HL-60 (cell line): ENCODE measurements at regions not wholly inside any gene's neighbourhood (a gene's known extent, or its start where the extent isn't known, plus 50 kb on each side); places are given as distances from the start of the nearest gene placed in this dataset.

Experiments
- DNase-seq, 2 experiments: peaks; one replicate each; pipeline ENCODE4 v3.0.0-alpha.2; 2010 to 2020; ENCODE audit warnings: low read depth in 1 of 2, low spot score in 1 of 2
- H3K27ac ChIP-seq: fragments of 250-450 bp; sonication (Bioruptor Pico); replicated peaks from 2 replicates; pipeline ENCODE4 v1.5.1; 2020; ENCODE audit warnings: mild to moderate bottlenecking, moderate library complexity
- H3K27me3 ChIP-seq: fragments of 250-450 bp; sonication (Bioruptor Pico); 2 replicates; pipeline ENCODE4 v1.5.1; 2021; ENCODE audit warnings: mild to moderate bottlenecking, moderate library complexity; ENCODE audit not compliant: insufficient read depth, poor library complexity, severe bottlenecking
- H3K4me3 ChIP-seq: replicated peaks from 2 replicates; pipeline ENCODE4 v1.5.1; 2011; ENCODE audit warnings: mild to moderate bottlenecking, control low read depth, low read length; ENCODE audit not compliant: insufficient read depth
- GABPA ChIP-seq: IDR thresholded peaks from 2 replicates; pipeline ENCODE4 v1.6.1; 2012; ENCODE audit warnings: low read depth
- POLR2AphosphoS5 ChIP-seq: IDR thresholded peaks from 2 replicates; pipeline ENCODE4 v1.6.1; 2012; ENCODE audit warnings: low read depth
- SPI1 ChIP-seq: IDR thresholded peaks from 2 replicates; pipeline ENCODE4 v1.6.1; 2012; ENCODE audit warnings: low read depth, mild to moderate bottlenecking, borderline replicate concordance
- TF ChIP-seq, protein P1 (sequence below): IDR thresholded peaks from one replicate; pipeline ENCODE4 v1.5.1; 2011; ENCODE audit warnings: low read length, control low read depth, inconsistent platforms; ENCODE audit not compliant: insufficient read depth
- TF ChIP-seq, protein P2 (sequence below): IDR thresholded peaks from 2 replicates; pipeline ENCODE4 v1.6.1; 2012; ENCODE audit warnings: low read depth; ENCODE audit not compliant: insufficient replicate concordance

DNA sequence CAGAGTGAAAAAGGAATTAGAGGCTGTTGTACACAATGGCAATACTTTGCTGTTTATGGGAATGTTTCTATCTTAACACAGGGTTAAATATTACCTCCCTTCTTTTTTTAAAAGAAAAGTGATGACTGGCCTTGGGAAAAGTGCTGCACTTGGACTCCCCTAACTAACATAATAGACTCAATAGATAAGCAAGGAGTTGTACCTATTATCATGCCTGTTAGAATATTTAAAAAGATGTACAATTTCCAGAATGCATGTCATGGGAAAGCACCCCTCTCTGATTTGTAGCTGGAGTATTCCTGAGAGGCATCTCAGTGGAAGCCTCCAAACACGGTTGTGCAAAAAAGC is 79.3 kb upstream of the GPC6 start:
- TF ChIP-seq POLR2AphosphoS5, result no peak
- TF ChIP-seq SPI1, result no peak
- TF ChIP-seq, protein P1, sequence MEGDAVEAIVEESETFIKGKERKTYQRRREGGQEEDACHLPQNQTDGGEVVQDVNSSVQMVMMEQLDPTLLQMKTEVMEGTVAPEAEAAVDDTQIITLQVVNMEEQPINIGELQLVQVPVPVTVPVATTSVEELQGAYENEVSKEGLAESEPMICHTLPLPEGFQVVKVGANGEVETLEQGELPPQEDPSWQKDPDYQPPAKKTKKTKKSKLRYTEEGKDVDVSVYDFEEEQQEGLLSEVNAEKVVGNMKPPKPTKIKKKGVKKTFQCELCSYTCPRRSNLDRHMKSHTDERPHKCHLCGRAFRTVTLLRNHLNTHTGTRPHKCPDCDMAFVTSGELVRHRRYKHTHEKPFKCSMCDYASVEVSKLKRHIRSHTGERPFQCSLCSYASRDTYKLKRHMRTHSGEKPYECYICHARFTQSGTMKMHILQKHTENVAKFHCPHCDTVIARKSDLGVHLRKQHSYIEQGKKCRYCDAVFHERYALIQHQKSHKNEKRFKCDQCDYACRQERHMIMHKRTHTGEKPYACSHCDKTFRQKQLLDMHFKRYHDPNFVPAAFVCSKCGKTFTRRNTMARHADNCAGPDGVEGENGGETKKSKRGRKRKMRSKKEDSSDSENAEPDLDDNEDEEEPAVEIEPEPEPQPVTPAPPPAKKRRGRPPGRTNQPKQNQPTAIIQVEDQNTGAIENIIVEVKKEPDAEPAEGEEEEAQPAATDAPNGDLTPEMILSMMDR, result no peak
- TF ChIP-seq, protein P2, sequence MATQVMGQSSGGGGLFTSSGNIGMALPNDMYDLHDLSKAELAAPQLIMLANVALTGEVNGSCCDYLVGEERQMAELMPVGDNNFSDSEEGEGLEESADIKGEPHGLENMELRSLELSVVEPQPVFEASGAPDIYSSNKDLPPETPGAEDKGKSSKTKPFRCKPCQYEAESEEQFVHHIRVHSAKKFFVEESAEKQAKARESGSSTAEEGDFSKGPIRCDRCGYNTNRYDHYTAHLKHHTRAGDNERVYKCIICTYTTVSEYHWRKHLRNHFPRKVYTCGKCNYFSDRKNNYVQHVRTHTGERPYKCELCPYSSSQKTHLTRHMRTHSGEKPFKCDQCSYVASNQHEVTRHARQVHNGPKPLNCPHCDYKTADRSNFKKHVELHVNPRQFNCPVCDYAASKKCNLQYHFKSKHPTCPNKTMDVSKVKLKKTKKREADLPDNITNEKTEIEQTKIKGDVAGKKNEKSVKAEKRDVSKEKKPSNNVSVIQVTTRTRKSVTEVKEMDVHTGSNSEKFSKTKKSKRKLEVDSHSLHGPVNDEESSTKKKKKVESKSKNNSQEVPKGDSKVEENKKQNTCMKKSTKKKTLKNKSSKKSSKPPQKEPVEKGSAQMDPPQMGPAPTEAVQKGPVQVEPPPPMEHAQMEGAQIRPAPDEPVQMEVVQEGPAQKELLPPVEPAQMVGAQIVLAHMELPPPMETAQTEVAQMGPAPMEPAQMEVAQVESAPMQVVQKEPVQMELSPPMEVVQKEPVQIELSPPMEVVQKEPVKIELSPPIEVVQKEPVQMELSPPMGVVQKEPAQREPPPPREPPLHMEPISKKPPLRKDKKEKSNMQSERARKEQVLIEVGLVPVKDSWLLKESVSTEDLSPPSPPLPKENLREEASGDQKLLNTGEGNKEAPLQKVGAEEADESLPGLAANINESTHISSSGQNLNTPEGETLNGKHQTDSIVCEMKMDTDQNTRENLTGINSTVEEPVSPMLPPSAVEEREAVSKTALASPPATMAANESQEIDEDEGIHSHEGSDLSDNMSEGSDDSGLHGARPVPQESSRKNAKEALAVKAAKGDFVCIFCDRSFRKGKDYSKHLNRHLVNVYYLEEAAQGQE, result no peak
- H3K27ac ChIP-seq, result no peak overlapping the region
- no peaks in the 10 kb centered on the region for H3K27me3 ChIP-seq
- no peak for DNase-seq
- H3K4me3 ChIP-seq, result no peak overlapping the region

- DNase-seq, result no peak
- H3K27ac ChIP-seq, result no peak overlapping the region
- TF ChIP-seq POLR2AphosphoS5 (no peak), SPI1 (no peak), GABPA (no peak)
- TF ChIP-seq, protein P1, result no peak
- no peaks in the 10 kb centered on the region for H3K27me3 ChIP-seq
- no peak overlapping the region for H3K4me3 ChIP-seq
These were observed 78.7 kb upstream of the GPC6 start for GRCh38 chr13:93147946-93148345.

- peak; percentile 26 to 77 for DNase-seq
- TF ChIP-seq, protein P2, result no peak
- TF ChIP-seq SPI1 (no peak), POLR2AphosphoS5 (no peak), GABPA (no peak)
- TF ChIP-seq, protein P1, result no peak
- no peak overlapping the region for H3K27ac ChIP-seq
These were observed 75.3 kb upstream of the GPC6 start for GRCh38 chr13:93151277-93151676.

DNA sequence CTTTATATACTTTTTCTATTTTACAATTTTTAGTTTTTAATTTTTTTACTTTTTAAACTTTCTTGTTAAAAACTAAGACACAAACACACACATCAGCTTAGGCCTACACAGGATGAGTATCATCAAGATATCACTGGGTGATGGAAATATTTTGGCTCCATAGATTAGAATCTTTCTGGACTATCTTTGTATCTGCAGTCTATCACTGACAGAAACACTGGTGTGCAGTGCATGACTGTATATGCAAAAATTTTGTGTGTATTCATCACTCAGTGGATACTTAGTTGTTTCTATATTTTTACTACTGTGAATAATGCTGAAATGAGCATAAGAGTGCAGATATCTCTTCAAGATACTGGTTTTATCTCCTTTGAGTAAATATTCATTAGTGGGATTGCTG is 68.0 kb upstream of the GPC6 start:
- Histone ChIP-seq H3K4me3 (no peak overlapping the region), H3K27me3 (no peaks in the 10 kb centered on the region), H3K27ac (no peak overlapping the region)
- TF ChIP-seq SPI1, result no peak
- TF ChIP-seq, protein P2, result no peak
- TF ChIP-seq POLR2AphosphoS5, result no peak
- TF ChIP-seq, protein P1, result no peak
- no peak for TF ChIP-seq GABPA
- DNase-seq, result no peak

More at GRCh38 chr13:93151277-93151676, 75.3 kb upstream of the GPC6 start:
- no peak overlapping the region for H3K4me3 ChIP-seq
- no peaks in the 10 kb centered on the region for H3K27me3 ChIP-seq
